Amniotic stem cell (primary cell): ENCODE measurements at regions not wholly inside any gene's neighbourhood (a gene's known extent, or its start where the extent isn't known, plus 50 kb on each side); places are given as distances from the start of the nearest gene placed in this dataset.
"Not testable (repeated sequence)": the region's sequence is repeated elsewhere in the genome, so short reads cannot be mapped to it uniquely, and the experiment has no call there.

Source experiments
- DNase-seq: peaks from one replicate; lab custom pipeline; 2025; lab: John Stamatoyannopoulos, UW

GRCh38 chr4:187069398-187069797 is 345.7 kb upstream of the FAT1 start:
- DNase-seq: no peak

- no peak for DNase-seq
Observed at GRCh38 chr4:187070158-187070557, 346.5 kb upstream of the FAT1 start.

- no peak for DNase-seq
Observed at GRCh38 chr4:187070740-187071139, 347.1 kb upstream of the FAT1 start.

- DNase-seq: no peak
Observed at GRCh38 chr4:187071946-187072600, 348.4 kb upstream of the FAT1 start.

GRCh38 chr4:187073820-187074219 is 350.2 kb upstream of the FAT1 start:
- no peak for DNase-seq

- DNase-seq: no peak
Observed at GRCh38 chr4:187075514-187075913, 351.9 kb upstream of the FAT1 start.

GRCh38 chr4:187077744-187078401 is 354.2 kb upstream of the FAT1 start:
- DNase-seq: no peak

- DNase-seq: no peak
Observed at GRCh38 chr4:187084701-187085100, 361.0 kb upstream of the FAT1 start.

- DNase-seq: no peak
Observed at GRCh38 chr4:187085339-187085738, 361.7 kb upstream of the FAT1 start.

- DNase-seq: no peak
Observed at GRCh38 chr4:187086151-187086550, 362.5 kb upstream of the FAT1 start.

- DNase-seq: no peak
Observed at GRCh38 chr4:187088070-187088799, 364.6 kb upstream of the FAT1 start.

GRCh38 chr4:187090401-187090800 is 366.7 kb upstream of the FAT1 start:
- DNase-seq: no peak

- not testable (repeated sequence) for DNase-seq
Observed at GRCh38 chr4:187090832-187091231, 367.2 kb upstream of the FAT1 start.

GRCh38 chr4:187094144-187094543 is 370.5 kb upstream of the FAT1 start:
- DNase-seq: no peak

GRCh38 chr4:187098429-187098828 is 374.8 kb upstream of the FAT1 start:
- no peak for DNase-seq

- DNase-seq: no peak
Observed at GRCh38 chr4:187103351-187103750, 379.7 kb upstream of the FAT1 start.

GRCh38 chr4:187108845-187109244 is 385.2 kb upstream of the FAT1 start:
- DNase-seq: no peak

- DNase-seq: no peak
Observed at GRCh38 chr4:187109636-187110035, 386.0 kb upstream of the FAT1 start.

GRCh38 chr4:187118166-187118565 is 394.5 kb upstream of the FAT1 start:
- no peak for DNase-seq

- DNase-seq: no peak
Observed at GRCh38 chr4:187118602-187119120, 395.0 kb upstream of the FAT1 start.

- DNase-seq: no peak
Observed at GRCh38 chr4:187124331-187124730, 400.7 kb upstream of the FAT1 start.

GRCh38 chr4:187125062-187125461 is 401.4 kb upstream of the FAT1 start:
- no peak for DNase-seq

- no peak for DNase-seq
Observed at GRCh38 chr4:187127456-187127855, 403.8 kb upstream of the FAT1 start.
